ELF-1 (cell line): ENCODE measurements at regions not wholly inside any gene's neighbourhood (a gene's known extent, or its start where the extent isn't known, plus 50 kb on each side); places are given as distances from the start of the nearest gene placed in this dataset.
"Not testable (repeated sequence)": the region's sequence is repeated elsewhere in the genome, so short reads cannot be mapped to it uniquely, and the experiment has no call there.

Experiments used
- DNase-seq: peaks from one replicate; pipeline ENCODE4 v3.0.0-alpha.2; 2016; ENCODE audit warnings: low read depth, low spot score

GRCh38 chrX:3550871-3551270 lies 162.6 kb downstream of the PRKX start:
- no peak for DNase-seq

GRCh38 chrX:3550160-3550751 lies 163.2 kb downstream of the PRKX start:
- peak; percentile 26 for DNase-seq

- peak; percentile 45 for DNase-seq
Observed at GRCh38 chrX:3549411-3549911, 164.0 kb downstream of the PRKX start.

- no peak for DNase-seq
Observed at GRCh38 chrX:3548765-3549391, 164.6 kb downstream of the PRKX start.

GRCh38 chrX:3545901-3546300 lies 167.5 kb downstream of the PRKX start:
- no peak for DNase-seq

- no peak for DNase-seq
Observed at GRCh38 chrX:3541336-3541735, 172.1 kb downstream of the PRKX start.

GRCh38 chrX:3540105-3540504 lies 173.3 kb downstream of the PRKX start:
- no peak for DNase-seq

- DNase-seq = no peak
Observed at GRCh38 chrX:3532581-3533085, 180.8 kb downstream of the PRKX start.

- DNase-seq = not testable (repeated sequence)
Observed at GRCh38 chrX:3531435-3531834, 182.0 kb downstream of the PRKX start.

- no peak for DNase-seq
Observed at GRCh38 chrX:3529466-3530010, 183.1 kb upstream of the MXRA5 start.

GRCh38 chrX:3527811-3528210 lies 181.4 kb upstream of the MXRA5 start:
- DNase-seq = no peak

GRCh38 chrX:3527166-3527565 lies 180.7 kb upstream of the MXRA5 start:
- no peak for DNase-seq

- no peak for DNase-seq
Observed at GRCh38 chrX:3526731-3527130, 180.3 kb upstream of the MXRA5 start.

- no peak for DNase-seq
Observed at GRCh38 chrX:3526071-3526470, 179.6 kb upstream of the MXRA5 start.

- no peak for DNase-seq
Observed at GRCh38 chrX:3522101-3522650, 175.7 kb upstream of the MXRA5 start.

- no peak for DNase-seq
Observed at GRCh38 chrX:3521396-3521795, 174.9 kb upstream of the MXRA5 start.

GRCh38 chrX:3520982-3521381 lies 174.5 kb upstream of the MXRA5 start:
- DNase-seq = no peak

GRCh38 chrX:3520458-3520857 lies 174.0 kb upstream of the MXRA5 start:
- DNase-seq = no peak

- not testable (repeated sequence) for DNase-seq
Observed at GRCh38 chrX:3519384-3519783, 172.9 kb upstream of the MXRA5 start.

GRCh38 chrX:3518870-3519269 lies 172.4 kb upstream of the MXRA5 start:
- peak; percentile 52 for DNase-seq

GRCh38 chrX:3516051-3516541 lies 169.6 kb upstream of the MXRA5 start:
- no peak for DNase-seq

- DNase-seq = no peak
Observed at GRCh38 chrX:3514996-3515395, 168.5 kb upstream of the MXRA5 start.

- peak; percentile 77 for DNase-seq
Observed at GRCh38 chrX:3512150-3512549, 165.7 kb upstream of the MXRA5 start.
